Endothelial cell of umbilical vein (primary cell): ENCODE measurements at regions not wholly inside any gene's neighbourhood (a gene's known extent, or its start where the extent isn't known, plus 50 kb on each side); places are given as distances from the start of the nearest gene placed in this dataset.

ENCODE experiments used
- BruUV-seq: library from RNA; stranded (reverse); fragments of 400-500 nt; replicated peaks from 2 replicates; lab custom pipeline; 2021; lab: Mats Ljungman, UMichigan
- CTCF ChIA-PET: fragments of 300-600, 350-600 bp; sonication (Branson Sonifier 250); formaldehyde crosslinking; loops from one replicate; lab custom pipeline; 2021; ENCODE audit warnings: antibody characterized with exemption, inconsistent platforms; lab: Charles Lee
- POLR2A ChIA-PET: fragments of 300-600, 350-600 bp; sonication (Branson Sonifier 250); formaldehyde crosslinking; loops from one replicate; lab custom pipeline; 2021; ENCODE audit warnings: antibody characterized with exemption, inconsistent platforms; lab: Charles Lee
- DNase-seq: peaks from one replicate; pipeline ENCODE4 v3.0.0-alpha.2; 2011; ENCODE audit warnings: low read depth, low spot score
- FAIRE-seq: peaks from 2 replicates; lab custom pipeline; 2011; peaks lifted over from hg19 to GRCh38; lab: Jason Lieb, UNC
- H2AFZ ChIP-seq: 2 replicates; pipeline ENCODE4 v1.6.0; 2012; ENCODE audit warnings: low read depth, low read length, control low read depth, inconsistent platforms
- H3K27ac ChIP-seq: 2 replicates; pipeline ENCODE4 v1.5.1; 2011; ENCODE audit warnings: low read depth, mild to moderate bottlenecking, control low read depth, low read length, moderate library complexity; ENCODE audit not compliant: insufficient read depth
- H3K27me3 ChIP-seq, 2 experiments: 2 replicates each; pipeline versions ENCODE4 v1.6.0 to v1.6.1; 2011; ENCODE audit warnings: low read length in 2 of 2, mixed read lengths in 1 of 2; ENCODE audit not compliant: control insufficient read depth in 2 of 2, insufficient read depth in 2 of 2
- H3K36me3 ChIP-seq, 2 experiments: 2 replicates in 1 of 2; 3 replicates in 1 of 2; pipeline ENCODE4 v1.5.1; 2011; ENCODE audit warnings: low read length in 2 of 2, mild to moderate bottlenecking in 1 of 2, moderate library complexity in 1 of 2; ENCODE audit not compliant: control insufficient read depth in 2 of 2, insufficient read depth in 2 of 2; ENCODE audit errors: extremely low read depth in 1 of 2
- H3K4me1 ChIP-seq: 3 replicates; pipeline ENCODE4 v1.5.1; 2011; ENCODE audit warnings: mild to moderate bottlenecking, low read length; ENCODE audit not compliant: control insufficient read depth, insufficient read depth; ENCODE audit errors: extremely low read depth
- H3K4me2 ChIP-seq: 2 replicates; pipeline ENCODE4 v1.6.1; 2011; ENCODE audit warnings: low read length, control low read depth, mixed read lengths; ENCODE audit not compliant: insufficient read depth
- H3K4me3 ChIP-seq, 3 experiments: fragments of 200-600 bp in 1 of 3; sonication (generic), shearing (Covaris generic) in 1 of 3; replicated peaks in 1 of 3; 2 replicates each; pipeline ENCODE4 v1.5.1; 2011 to 2016; ENCODE audit warnings: control low read depth in 3 of 3, low read length in 3 of 3, mild to moderate bottlenecking in 2 of 3, inconsistent platforms in 1 of 3, low read depth in 1 of 3, moderate library complexity in 1 of 3; ENCODE audit not compliant: insufficient read depth in 1 of 3
- H3K79me2 ChIP-seq: 2 replicates; pipeline ENCODE4 v1.6.0; 2012; ENCODE audit warnings: low read length, inconsistent platforms; ENCODE audit not compliant: control insufficient read depth, insufficient read depth
- H3K9ac ChIP-seq: replicated peaks from 2 replicates; pipeline ENCODE3; 2011; ENCODE audit warnings: low read length, control low read depth; ENCODE audit not compliant: insufficient read depth; ENCODE audit errors: extremely low read depth
- H3K9me1 ChIP-seq: replicated peaks from 3 replicates; pipeline ENCODE4 v1.6.0; 2011; ENCODE audit warnings: mild to moderate bottlenecking, low read length; ENCODE audit not compliant: control insufficient read depth, insufficient read depth; ENCODE audit errors: extremely low read depth
- H3K9me3 ChIP-seq: replicated peaks from 2 replicates; pipeline ENCODE4 v1.5.1; 2012; ENCODE audit warnings: low read length, inconsistent platforms; ENCODE audit not compliant: control insufficient read depth, insufficient read depth
- H4K20me1 ChIP-seq: replicated peaks from 2 replicates; pipeline ENCODE3; 2011; ENCODE audit warnings: mild to moderate bottlenecking, low read length; ENCODE audit not compliant: control insufficient read depth, insufficient read depth; ENCODE audit errors: extremely low read depth
- EZH2 ChIP-seq: IDR thresholded peaks from 2 replicates; pipeline ENCODE4 v1.6.1; 2012; ENCODE audit warnings: borderline replicate concordance, low read depth, mild to moderate bottlenecking, moderate library complexity, low read length, inconsistent platforms; ENCODE audit not compliant: severe bottlenecking
- FOS ChIP-seq: IDR thresholded peaks from 2 replicates; pipeline ENCODE4 v1.6.1; 2011; ENCODE audit warnings: mild to moderate bottlenecking, low read length, moderate library complexity, borderline replicate concordance; ENCODE audit not compliant: insufficient read depth
- GATA2 ChIP-seq: IDR thresholded peaks from 2 replicates; pipeline ENCODE4 v1.7.0; 2011; ENCODE audit warnings: low read depth, mild to moderate bottlenecking, moderate library complexity, mixed read lengths, low read length; ENCODE audit not compliant: insufficient read length, insufficient read depth
- JUN ChIP-seq: IDR thresholded peaks from 2 replicates; pipeline ENCODE4 v1.6.1; 2011; ENCODE audit warnings: borderline replicate concordance, low read depth; ENCODE audit not compliant: insufficient read length, insufficient read depth
- MYC ChIP-seq: IDR thresholded peaks from one replicate; pipeline ENCODE4 v1.6.1; 2011; ENCODE audit warnings: mild to moderate bottlenecking, low read depth, low read length
- POLR2A ChIP-seq: IDR thresholded peaks from 2 replicates; pipeline ENCODE4 v1.6.1; 2012; ENCODE audit warnings: low read depth, mild to moderate bottlenecking, control low read depth, low read length
- POLR2AphosphoS5 ChIP-seq: IDR thresholded peaks from 2 replicates; pipeline ENCODE4 v1.6.1; 2012; ENCODE audit warnings: low read depth, mild to moderate bottlenecking, control low read depth, low read length, moderate library complexity; ENCODE audit not compliant: insufficient read depth
- dilution Hi-C: fragments of 300-500 bp; cut with MboI; formaldehyde crosslinking; loops from one replicate; pipeline ENCODE4 v1.15.0; 2019; ENCODE audit warnings: low sequenced_read_pairs; ENCODE audit not compliant: extremely low pct_ligation_motif_present
- intact Hi-C: fragments of 100-400 bp; cut with micrococcal nuclease; formaldehyde crosslinking; loops from one replicate; pipeline ENCODE4 v1.10.0; 2022
- TF ChIP-seq, protein P1 (sequence below): IDR thresholded peaks from 2 replicates; pipeline ENCODE4 v1.6.1; 2011; ENCODE audit not compliant: insufficient read depth, insufficient read length
- TF ChIP-seq, protein P2 (sequence below), 2 donors: IDR thresholded peaks; 1 replicate in 1 of 2; 2 replicates in 1 of 2; pipeline ENCODE4 v1.5.1; 2011; ENCODE audit warnings: low read length in 2 of 2, mild to moderate bottlenecking in 2 of 2, moderate library complexity in 2 of 2, control low read depth in 1 of 2, inconsistent platforms in 1 of 2, low read depth in 1 of 2; ENCODE audit not compliant: insufficient read depth in 1 of 2; ENCODE audit errors: extremely low read depth in 1 of 2

DNA sequence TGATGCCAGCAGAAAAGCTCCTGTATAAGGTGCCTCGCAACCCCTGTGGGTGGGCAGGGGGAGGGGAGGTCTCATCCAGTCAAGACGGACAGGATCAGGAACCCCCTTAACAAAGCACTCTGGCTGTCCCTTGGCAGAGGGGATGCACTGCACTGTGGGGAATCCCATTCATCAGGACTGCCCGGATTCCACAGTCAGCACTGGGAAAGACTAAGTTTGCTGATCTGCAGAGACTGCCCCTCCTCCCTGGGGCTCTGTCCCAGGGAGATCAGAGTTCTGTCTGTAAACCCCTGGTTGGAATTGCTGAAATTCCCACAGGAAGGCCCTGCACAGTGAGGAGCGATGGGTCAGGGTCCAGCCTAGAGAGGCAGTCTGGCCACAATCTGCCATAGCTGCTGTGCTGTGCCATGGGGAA, 149.5 kb upstream of the RBBP8 start:
- Histone ChIP-seq H3K4me3 (no peak overlapping the region), H3K9me1 (no peaks in the 10 kb centered on the region), H2AFZ (no peak overlapping the region), H3K4me1 (no peaks in the 10 kb centered on the region), H3K36me3 (no peaks in the 10 kb centered on the region), H3K27ac (no peak overlapping the region), H3K4me2 (no peak overlapping the region), H3K9me3 (no peaks in the 10 kb centered on the region), H3K9ac (no peak overlapping the region), H3K27me3 (peaks cover 37 to 39% of the 10 kb centered on the region in 2 experiments), H3K79me2 (no peaks in the 10 kb centered on the region), H4K20me1 (no peaks in the 10 kb centered on the region)
- no peak for TF ChIP-seq POLR2A
- TF ChIP-seq EZH2: no peak
- no peak for TF ChIP-seq POLR2AphosphoS5
- TF ChIP-seq, protein P1, sequence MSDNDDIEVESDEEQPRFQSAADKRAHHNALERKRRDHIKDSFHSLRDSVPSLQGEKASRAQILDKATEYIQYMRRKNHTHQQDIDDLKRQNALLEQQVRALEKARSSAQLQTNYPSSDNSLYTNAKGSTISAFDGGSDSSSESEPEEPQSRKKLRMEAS: no peak
- TF ChIP-seq GATA2: no peak
- no peak for TF ChIP-seq FOS
- TF ChIP-seq MYC: no peak
- TF ChIP-seq, protein P2, sequence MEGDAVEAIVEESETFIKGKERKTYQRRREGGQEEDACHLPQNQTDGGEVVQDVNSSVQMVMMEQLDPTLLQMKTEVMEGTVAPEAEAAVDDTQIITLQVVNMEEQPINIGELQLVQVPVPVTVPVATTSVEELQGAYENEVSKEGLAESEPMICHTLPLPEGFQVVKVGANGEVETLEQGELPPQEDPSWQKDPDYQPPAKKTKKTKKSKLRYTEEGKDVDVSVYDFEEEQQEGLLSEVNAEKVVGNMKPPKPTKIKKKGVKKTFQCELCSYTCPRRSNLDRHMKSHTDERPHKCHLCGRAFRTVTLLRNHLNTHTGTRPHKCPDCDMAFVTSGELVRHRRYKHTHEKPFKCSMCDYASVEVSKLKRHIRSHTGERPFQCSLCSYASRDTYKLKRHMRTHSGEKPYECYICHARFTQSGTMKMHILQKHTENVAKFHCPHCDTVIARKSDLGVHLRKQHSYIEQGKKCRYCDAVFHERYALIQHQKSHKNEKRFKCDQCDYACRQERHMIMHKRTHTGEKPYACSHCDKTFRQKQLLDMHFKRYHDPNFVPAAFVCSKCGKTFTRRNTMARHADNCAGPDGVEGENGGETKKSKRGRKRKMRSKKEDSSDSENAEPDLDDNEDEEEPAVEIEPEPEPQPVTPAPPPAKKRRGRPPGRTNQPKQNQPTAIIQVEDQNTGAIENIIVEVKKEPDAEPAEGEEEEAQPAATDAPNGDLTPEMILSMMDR (IDR thresholded peaks at IDR 0.05; ENCODE audit: extremely low read depth in 1 of 2, insufficient read depth in 1 of 2, low read depth in 1 of 2, low read length in 2 of 2): no peak
- no peak for TF ChIP-seq JUN
- no TSS peak for BruUV-seq
- dilution Hi-C loops: no loop called here
- FAIRE-seq: no peak
- DNase-seq: no peak
- ChIA-PET POLR2A (no interaction called here), CTCF (no interaction called here)
- intact Hi-C loops: no loop called here
